Right atrium auricular region (tissue), 2 donors: ENCODE measurements at regions not wholly inside any gene's neighbourhood (a gene's known extent, or its start where the extent isn't known, plus 50 kb on each side); places are given as distances from the start of the nearest gene placed in this dataset.
"Not testable (repeated sequence)": the region's sequence is repeated elsewhere in the genome, so short reads cannot be mapped to it uniquely, and the experiment has no call there.

Experiments used
- DNase-seq: peaks from one replicate; pipeline ENCODE4 v3.0.0-alpha.2; 2019; ENCODE audit warnings: low spot score
- H3K27ac ChIP-seq, 2 donors: fragments of 200-600 bp; sonication (generic); 1 replicate in 1 of 2; 2 replicates in 1 of 2; pipeline ENCODE4 v1.5.1; 2016 to 2019
- H3K27me3 ChIP-seq, 2 donors: fragments of 200-600 bp; sonication (generic); one replicate each; pipeline versions ENCODE4 v1.5.1 to v1.6.0; 2017 to 2019
- H3K36me3 ChIP-seq: fragments of 200-600 bp; sonication (generic); one replicate; pipeline ENCODE4 v1.5.1; 2016
- H3K4me1 ChIP-seq, 2 donors: fragments of 200-600 bp; sonication (generic); one replicate each; pipeline versions ENCODE4 v1.5.1 to v1.6.0; 2017 to 2019
- H3K4me3 ChIP-seq, 2 donors: fragments of 200-600 bp; sonication (generic); 1 replicate in 1 of 2; 2 replicates in 1 of 2; pipeline ENCODE4 v1.5.1; 2017 to 2019; ENCODE audit warnings: mild to moderate bottlenecking in 1 of 2, moderate library complexity in 1 of 2
- H3K9me3 ChIP-seq, 2 donors: fragments of 200-600 bp; sonication (generic); one replicate each; pipeline ENCODE4 v1.5.1; 2019
- TF ChIP-seq, protein P1 (sequence below), 2 donors: fragments of 200-600 bp; sonication (generic); IDR thresholded peaks; one replicate each; pipeline ENCODE4 v1.5.1; 2019; ENCODE audit warnings: antibody characterized with exemption in 2 of 2

DNA sequence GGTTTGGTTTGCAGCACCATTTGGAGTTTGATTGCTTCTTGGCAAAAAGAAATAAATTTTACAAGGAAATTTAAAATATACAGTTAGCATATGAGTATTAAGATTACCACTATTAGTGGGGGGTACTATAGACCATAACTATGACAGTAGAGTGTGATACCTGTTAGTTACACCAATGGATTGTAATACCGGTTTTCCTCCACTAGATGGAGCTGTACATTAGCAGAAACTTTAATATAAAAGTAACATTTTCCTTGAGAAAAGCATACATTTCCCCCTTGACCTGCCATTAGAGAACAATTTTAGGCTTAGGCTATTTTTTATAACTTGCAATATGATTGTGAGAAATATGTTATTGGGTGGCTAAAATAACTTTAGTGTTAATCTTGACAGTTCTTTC, 163.9 kb upstream of the TGIF2LX start:
- not testable (repeated sequence) for H3K4me3 ChIP-seq, H3K4me1 ChIP-seq, DNase-seq, H3K36me3 ChIP-seq, H3K9me3 ChIP-seq, H3K27me3 ChIP-seq, H3K27ac ChIP-seq
- TF ChIP-seq, protein P1, sequence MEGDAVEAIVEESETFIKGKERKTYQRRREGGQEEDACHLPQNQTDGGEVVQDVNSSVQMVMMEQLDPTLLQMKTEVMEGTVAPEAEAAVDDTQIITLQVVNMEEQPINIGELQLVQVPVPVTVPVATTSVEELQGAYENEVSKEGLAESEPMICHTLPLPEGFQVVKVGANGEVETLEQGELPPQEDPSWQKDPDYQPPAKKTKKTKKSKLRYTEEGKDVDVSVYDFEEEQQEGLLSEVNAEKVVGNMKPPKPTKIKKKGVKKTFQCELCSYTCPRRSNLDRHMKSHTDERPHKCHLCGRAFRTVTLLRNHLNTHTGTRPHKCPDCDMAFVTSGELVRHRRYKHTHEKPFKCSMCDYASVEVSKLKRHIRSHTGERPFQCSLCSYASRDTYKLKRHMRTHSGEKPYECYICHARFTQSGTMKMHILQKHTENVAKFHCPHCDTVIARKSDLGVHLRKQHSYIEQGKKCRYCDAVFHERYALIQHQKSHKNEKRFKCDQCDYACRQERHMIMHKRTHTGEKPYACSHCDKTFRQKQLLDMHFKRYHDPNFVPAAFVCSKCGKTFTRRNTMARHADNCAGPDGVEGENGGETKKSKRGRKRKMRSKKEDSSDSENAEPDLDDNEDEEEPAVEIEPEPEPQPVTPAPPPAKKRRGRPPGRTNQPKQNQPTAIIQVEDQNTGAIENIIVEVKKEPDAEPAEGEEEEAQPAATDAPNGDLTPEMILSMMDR (IDR thresholded peaks at IDR 0.05) = peak; percentile 57 to 73

DNA sequence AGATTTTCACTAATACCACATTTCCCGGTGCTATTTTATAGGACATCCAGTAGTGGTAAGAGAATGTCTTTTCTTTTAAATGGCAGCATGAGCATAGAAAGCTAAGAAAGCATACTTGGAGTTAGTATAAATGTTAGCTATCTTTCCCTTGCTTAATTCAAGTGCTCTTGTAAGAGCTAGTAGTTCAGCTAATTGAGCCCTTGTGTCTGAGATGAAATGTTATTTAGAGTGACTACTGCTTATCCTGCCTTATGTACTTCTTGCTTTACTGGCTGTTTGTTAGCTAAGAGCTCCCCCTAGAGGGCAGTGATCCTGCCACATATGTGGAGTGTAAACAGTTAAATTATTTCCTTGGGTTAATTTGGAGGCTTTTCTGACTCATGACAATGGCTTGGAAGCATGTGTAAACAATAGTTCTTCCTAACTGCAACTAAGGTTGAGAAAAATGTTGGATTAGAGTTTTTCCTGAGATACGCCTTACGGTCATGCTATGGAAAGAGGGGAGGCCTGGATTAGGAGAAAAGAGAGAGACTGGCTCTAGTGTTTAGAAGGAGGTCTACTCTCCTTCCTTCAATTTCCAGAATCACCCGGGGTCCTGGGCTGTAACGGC, 162.5 kb upstream of the TGIF2LX start:
- H3K27me3 ChIP-seq, H3K9me3 ChIP-seq, H3K27ac ChIP-seq, H3K36me3 ChIP-seq, H3K4me3 ChIP-seq, DNase-seq, H3K4me1 ChIP-seq: not testable (repeated sequence)

DNA sequence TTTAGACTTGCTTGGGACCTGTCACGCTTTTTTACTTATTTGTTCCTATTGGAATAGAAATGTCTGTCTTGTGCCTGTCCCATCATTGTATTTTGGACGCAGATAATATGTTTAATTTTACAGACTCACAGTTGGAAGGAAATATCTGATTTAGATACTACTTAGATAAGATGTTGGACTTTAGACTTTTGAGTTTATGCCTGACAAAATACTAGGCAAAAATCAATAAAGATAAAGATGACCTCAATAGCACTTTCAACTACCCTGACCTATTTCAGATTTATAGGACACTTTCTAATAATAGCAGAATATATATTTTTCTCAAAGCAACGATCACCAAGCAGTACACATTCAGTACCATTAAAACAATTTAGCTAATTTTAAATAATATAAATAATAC, 150.1 kb upstream of the TGIF2LX start:
- H3K4me1 ChIP-seq, H3K27ac ChIP-seq, H3K9me3 ChIP-seq, DNase-seq, H3K4me3 ChIP-seq, H3K36me3 ChIP-seq, H3K27me3 ChIP-seq: not testable (repeated sequence)

DNA sequence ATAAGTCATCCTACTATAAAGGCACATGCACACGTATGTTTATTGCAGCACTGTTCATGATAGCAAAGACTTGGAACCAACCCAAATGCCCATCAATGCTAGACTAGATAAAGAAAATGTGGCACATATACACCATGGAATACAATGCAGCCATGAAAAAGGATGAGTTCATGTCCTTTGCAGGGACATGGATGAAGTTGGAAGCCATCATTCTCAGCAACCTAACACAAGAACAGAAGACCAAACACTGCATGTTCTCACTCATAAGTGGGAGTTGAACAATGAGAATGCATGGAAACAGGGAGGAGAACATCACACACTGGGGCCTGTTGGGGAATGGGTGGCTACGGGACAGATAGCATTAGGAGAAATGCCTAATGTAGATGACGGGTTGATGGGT, 110.3 kb upstream of the TGIF2LX start:
- H3K27ac ChIP-seq, H3K9me3 ChIP-seq, H3K36me3 ChIP-seq, H3K4me1 ChIP-seq, H3K27me3 ChIP-seq, H3K4me3 ChIP-seq, DNase-seq: not testable (repeated sequence)

DNA sequence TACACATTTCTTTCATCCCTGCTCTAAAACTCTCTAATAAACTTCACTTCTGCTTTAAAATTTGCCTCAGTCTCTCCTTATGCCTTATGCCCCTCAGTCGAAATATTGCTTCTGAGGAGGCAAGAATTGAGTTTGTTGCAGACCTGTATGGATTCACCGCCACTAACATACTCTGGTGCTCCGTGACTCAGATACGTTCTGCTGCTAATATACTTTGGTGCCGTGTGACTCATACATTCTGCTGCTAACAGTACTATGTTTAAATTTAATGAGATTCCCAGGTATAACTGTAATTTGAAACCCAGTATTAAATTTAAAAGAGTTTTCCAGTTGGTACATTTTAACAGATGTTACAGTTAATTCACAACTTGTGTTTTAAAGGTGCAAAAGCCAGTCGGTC, 82.0 kb upstream of the TGIF2LX start:
- H3K4me3 ChIP-seq, H3K9me3 ChIP-seq, DNase-seq, H3K36me3 ChIP-seq, H3K27ac ChIP-seq, H3K4me1 ChIP-seq, H3K27me3 ChIP-seq: not testable (repeated sequence)

DNA sequence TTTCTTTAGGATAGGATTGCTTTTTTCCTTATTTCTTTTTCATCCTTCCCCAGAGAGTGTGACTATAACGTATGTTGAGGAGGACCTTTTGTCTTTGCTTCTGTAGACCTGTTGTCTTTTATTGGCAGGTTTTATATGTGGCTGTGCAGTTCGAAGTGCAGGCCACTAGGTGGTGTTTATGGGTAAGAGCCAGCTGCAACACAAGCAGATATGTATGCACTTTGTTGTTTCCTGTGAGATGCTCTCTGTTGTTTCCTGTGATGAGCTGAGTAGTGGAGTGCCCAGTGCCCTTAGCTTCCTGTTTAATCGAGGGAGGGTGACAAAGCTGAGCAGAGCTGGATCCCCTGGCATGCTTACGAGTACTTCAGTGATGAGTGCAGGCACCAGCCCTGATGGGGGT, 50.0 kb upstream of the TGIF2LX start:
- H3K4me1 ChIP-seq, H3K27ac ChIP-seq, H3K4me3 ChIP-seq, H3K27me3 ChIP-seq, H3K9me3 ChIP-seq, DNase-seq, H3K36me3 ChIP-seq: not testable (repeated sequence)
- TF ChIP-seq, protein P1 (IDR thresholded peaks at IDR 0.05) = peak in 1 of 2 donors; percentile 49
